Mucosa of rectum (tissue), 2 donors: ENCODE measurements at regions not wholly inside any gene's neighbourhood (a gene's known extent, or its start where the extent isn't known, plus 50 kb on each side); places are given as distances from the start of the nearest gene placed in this dataset.

Experiments
- H3K27ac ChIP-seq, 2 donors: one replicate each; pipeline ENCODE4 v1.7.0; 2013; ENCODE audit warnings: inconsistent platforms in 2 of 2, low read depth in 2 of 2, low read length in 2 of 2
- H3K27me3 ChIP-seq, 2 donors: one replicate each; pipeline ENCODE4 v1.7.0; 2013; ENCODE audit warnings: low read length in 2 of 2; ENCODE audit not compliant: control insufficient read depth in 2 of 2, insufficient read depth in 2 of 2
- H3K36me3 ChIP-seq, 2 donors: one replicate each; pipeline ENCODE4 v1.7.0; 2013; ENCODE audit warnings: low read length in 2 of 2; ENCODE audit not compliant: control insufficient read depth in 2 of 2, insufficient read depth in 2 of 2
- H3K4me1 ChIP-seq, 2 donors: one replicate each; pipeline ENCODE4 v1.7.0; 2013; ENCODE audit warnings: low read length in 2 of 2, mild to moderate bottlenecking in 1 of 2; ENCODE audit not compliant: control insufficient read depth in 2 of 2, insufficient read depth in 2 of 2
- H3K4me3 ChIP-seq, 2 donors: one replicate each; pipeline ENCODE4 v1.7.0; 2013; ENCODE audit warnings: low read length in 2 of 2
- H3K9ac ChIP-seq, 2 donors: one replicate each; pipeline ENCODE4 v1.7.0; 2013; ENCODE audit warnings: low read length in 2 of 2, low read depth in 1 of 2, mild to moderate bottlenecking in 1 of 2
- H3K9me3 ChIP-seq, 2 donors: one replicate each; pipeline ENCODE4 v1.7.0; 2013; ENCODE audit warnings: low read length in 2 of 2; ENCODE audit not compliant: control insufficient read depth in 2 of 2
- donor health status: healthy.
- donor health status: Normal muscosa, but diverticular disease.

- Histone ChIP-seq H3K27ac (no peak overlapping the region), H3K9ac (no peak overlapping the region), H3K36me3 (no peaks in the 10 kb centered on the region), H3K4me1 (no peaks in the 10 kb centered on the region), H3K9me3 (no peaks in the 10 kb centered on the region), H3K27me3 (no peaks in the 10 kb centered on the region), H3K4me3 (no peak overlapping the region)
These were observed 318.8 kb upstream of the IGFBP3 start for GRCh38 chr7:46239846-46240245.

GRCh38 chr7:46237466-46237865, 316.4 kb upstream of the IGFBP3 start:
- no peaks in the 10 kb centered on the region for H3K27me3 ChIP-seq
- H3K36me3 ChIP-seq: no peaks in the 10 kb centered on the region
- no peaks in the 10 kb centered on the region for H3K9me3 ChIP-seq
- H3K9ac ChIP-seq: no peak overlapping the region
- H3K4me3 ChIP-seq: no peak overlapping the region
- no peaks in the 10 kb centered on the region for H3K4me1 ChIP-seq
- H3K27ac ChIP-seq: no peak overlapping the region

GRCh38 chr7:46233585-46234329, 312.7 kb upstream of the IGFBP3 start:
- Histone ChIP-seq H3K4me1 (no peaks in the 10 kb centered on the region), H3K9ac (no peak overlapping the region), H3K4me3 (no peak overlapping the region), H3K9me3 (no peaks in the 10 kb centered on the region), H3K27ac (no peak overlapping the region), H3K36me3 (no peaks in the 10 kb centered on the region), H3K27me3 (no peaks in the 10 kb centered on the region)

- no peaks in the 10 kb centered on the region for H3K27me3 ChIP-seq
- no peaks in the 10 kb centered on the region for H3K36me3 ChIP-seq
- no peaks in the 10 kb centered on the region for H3K9me3 ChIP-seq
- no peak overlapping the region for H3K27ac ChIP-seq
- no peak overlapping the region for H3K4me3 ChIP-seq
- no peaks in the 10 kb centered on the region for H3K4me1 ChIP-seq
- no peak overlapping the region for H3K9ac ChIP-seq
These were observed 309.9 kb upstream of the IGFBP3 start for GRCh38 chr7:46230990-46231305.

- no peaks in the 10 kb centered on the region for H3K9me3 ChIP-seq
- no peaks in the 10 kb centered on the region for H3K27me3 ChIP-seq
- H3K4me3 ChIP-seq: no peak overlapping the region
- no peaks in the 10 kb centered on the region for H3K36me3 ChIP-seq
- no peak overlapping the region for H3K27ac ChIP-seq
- no peaks in the 10 kb centered on the region for H3K4me1 ChIP-seq
- H3K9ac ChIP-seq: no peak overlapping the region
These were observed 309.4 kb upstream of the IGFBP3 start for GRCh38 chr7:46230298-46230989.

- H3K27me3 ChIP-seq: no peaks in the 10 kb centered on the region
- no peak overlapping the region for H3K9ac ChIP-seq
These were observed 308.3 kb upstream of the IGFBP3 start for GRCh38 chr7:46229409-46229808.

GRCh38 chr7:46226860-46227259, 305.8 kb upstream of the IGFBP3 start:
- Histone ChIP-seq H3K27ac (no peak overlapping the region), H3K4me3 (no peak overlapping the region), H3K36me3 (no peaks in the 10 kb centered on the region), H3K4me1 (no peaks in the 10 kb centered on the region), H3K9ac (no peak overlapping the region), H3K9me3 (no peaks in the 10 kb centered on the region), H3K27me3 (no peaks in the 10 kb centered on the region)

More at GRCh38 chr7:46229409-46229808, 308.3 kb upstream of the IGFBP3 start:
- H3K27ac ChIP-seq: no peak overlapping the region
- no peaks in the 10 kb centered on the region for H3K9me3 ChIP-seq
- no peaks in the 10 kb centered on the region for H3K4me1 ChIP-seq
- no peaks in the 10 kb centered on the region for H3K36me3 ChIP-seq
- no peak overlapping the region for H3K4me3 ChIP-seq

GRCh38 chr7:46224363-46224762, 303.3 kb upstream of the IGFBP3 start:
- Histone ChIP-seq H3K4me1 (no peaks in the 10 kb centered on the region), H3K27me3 (no peaks in the 10 kb centered on the region), H3K36me3 (no peaks in the 10 kb centered on the region), H3K9ac (no peak overlapping the region), H3K27ac (no peak overlapping the region), H3K9me3 (no peaks in the 10 kb centered on the region), H3K4me3 (no peak overlapping the region)

GRCh38 chr7:46220066-46220630, 299.1 kb upstream of the IGFBP3 start:
- Histone ChIP-seq H3K27ac (no peak overlapping the region), H3K4me3 (no peak overlapping the region), H3K4me1 (no peaks in the 10 kb centered on the region), H3K9me3 (no peaks in the 10 kb centered on the region), H3K36me3 (no peaks in the 10 kb centered on the region), H3K9ac (no peak overlapping the region), H3K27me3 (no peaks in the 10 kb centered on the region)

GRCh38 chr7:46218461-46219200, 297.6 kb upstream of the IGFBP3 start:
- H3K27ac ChIP-seq: no peak overlapping the region
- H3K4me1 ChIP-seq: no peaks in the 10 kb centered on the region
- no peak overlapping the region for H3K9ac ChIP-seq
- H3K36me3 ChIP-seq: no peaks in the 10 kb centered on the region
- H3K9me3 ChIP-seq: no peaks in the 10 kb centered on the region
- H3K27me3 ChIP-seq: no peaks in the 10 kb centered on the region
- no peak overlapping the region for H3K4me3 ChIP-seq
